Kidney (tissue), 13 donors: ENCODE measurements at regions not wholly inside any gene's neighbourhood (a gene's known extent, or its start where the extent isn't known, plus 50 kb on each side); places are given as distances from the start of the nearest gene placed in this dataset.

Experiments used
- DNase-seq, 5 donors: peaks; one replicate each; pipeline ENCODE4 v3.0.0-alpha.2; 2013 to 2020
- FAIRE-seq: peaks from 2 replicates; lab custom pipeline; 2012; peaks lifted over from hg19 to GRCh38; lab: Jason Lieb, UNC
- H3K27ac ChIP-seq, 2 donors: one replicate each; pipeline ENCODE4 v1.7.0; 2013; ENCODE audit warnings: low read depth in 2 of 2, low read length in 2 of 2, inconsistent platforms in 1 of 2
- H3K27me3 ChIP-seq: one replicate; pipeline ENCODE4 v1.7.1; 2013; ENCODE audit warnings: low read length, inconsistent platforms; ENCODE audit not compliant: control insufficient read depth, insufficient read depth
- H3K36me3 ChIP-seq, 3 donors: one replicate each; pipeline versions ENCODE4 v1.7.0 to v1.7.1; 2013; ENCODE audit warnings: low read length in 3 of 3, control low read depth in 1 of 3, inconsistent platforms in 1 of 3; ENCODE audit not compliant: insufficient read depth in 3 of 3, control insufficient read depth in 2 of 3
- H3K4me1 ChIP-seq, 3 donors: one replicate each; pipeline versions ENCODE4 v1.7.0 to v1.7.1; 2013; ENCODE audit warnings: low read length in 3 of 3, inconsistent platforms in 1 of 3, low read depth in 1 of 3; ENCODE audit not compliant: control insufficient read depth in 2 of 3, insufficient read depth in 2 of 3
- H3K4me3 ChIP-seq, 3 donors: one replicate each; pipeline versions ENCODE4 v1.7.0 to v1.8.1; 2013; ENCODE audit warnings: low read length in 3 of 3, control low read depth in 1 of 3, inconsistent platforms in 1 of 3
- H3K9ac ChIP-seq, 3 donors: one replicate each; pipeline versions ENCODE4 v1.7.0 to v1.7.1; 2013; ENCODE audit warnings: low read length in 3 of 3, control low read depth in 1 of 3, inconsistent platforms in 1 of 3
- H3K9me3 ChIP-seq, 3 donors: one replicate each; pipeline versions ENCODE4 v1.7.0 to v1.7.1; 2013; ENCODE audit warnings: low read length in 3 of 3, control low read depth in 1 of 3, inconsistent platforms in 1 of 3; ENCODE audit not compliant: control insufficient read depth in 2 of 3, insufficient read depth in 1 of 3
- intact Hi-C: fragments of 100-400 bp; cut with DNase I; formaldehyde crosslinking; loops from one replicate; pipeline ENCODE4 v1.11.1; 2022
- TF ChIP-seq, protein P1 (sequence below): IDR thresholded peaks from 3 replicates; pipeline ENCODE4 v1.5.1; 2012; ENCODE audit warnings: mild to moderate bottlenecking, moderate library complexity, borderline replicate concordance; ENCODE audit not compliant: insufficient read depth; ENCODE audit errors: extremely low read depth
- donor health status: control.
- donor health status: control.
- donor health status: control.
- donor health status: control.
- donor health status: control.
- donor health status: DM: yes; HTN: yes; CAD: no.
- donor health status: Normal renal cell carcinoma (clear cell type).

DNA sequence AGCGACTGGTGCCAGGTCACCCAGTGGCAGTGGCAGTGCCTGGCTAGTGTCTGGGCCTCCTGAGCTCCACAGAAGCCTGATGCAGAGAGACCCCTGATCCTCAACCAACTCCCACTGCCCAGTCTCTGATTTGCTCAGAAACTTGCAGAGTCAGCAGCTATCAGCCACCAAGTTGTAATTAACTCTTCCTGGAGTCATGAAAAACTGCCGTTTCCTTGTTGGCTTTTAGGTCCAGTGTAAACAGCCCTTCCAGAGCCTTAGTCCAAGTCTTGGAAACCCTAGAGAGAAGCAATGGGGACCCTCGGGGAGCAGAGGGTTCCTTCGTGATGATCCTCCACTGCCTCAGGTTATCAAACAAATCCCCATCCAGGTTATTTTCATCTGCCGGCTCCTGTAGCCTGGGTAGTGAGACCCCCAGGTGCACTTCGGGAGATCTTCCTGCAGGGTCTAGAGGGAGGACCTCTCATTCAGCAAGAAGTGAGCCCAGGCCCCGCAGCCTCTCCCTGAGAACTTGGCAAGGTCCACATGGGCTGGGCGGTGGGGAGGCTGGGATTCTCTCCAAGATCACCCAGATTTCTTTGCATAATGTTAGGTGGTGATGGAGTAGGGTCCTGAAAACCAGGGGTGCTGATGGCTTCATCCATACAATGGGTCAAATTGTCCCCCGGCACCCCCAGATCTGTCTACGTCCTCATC is 137.7 kb upstream of the HDAC4 start:
- Histone ChIP-seq H3K9ac (no peak overlapping the region), H3K4me1 (peaks cover 0 to 3% (median 0%) of the 10 kb centered on the region in 3 donors), H3K36me3 (no peaks in the 10 kb centered on the region), H3K27ac (no peak overlapping the region), H3K9me3 (peaks cover 0 to 5% (median 0%) of the 10 kb centered on the region in 3 donors), H3K27me3 (no peaks in the 10 kb centered on the region), H3K4me3 (no peak overlapping the region)
- DNase-seq, result peak in 3 of 5 donors; percentile 24 to 44 (median 29)
- intact Hi-C loops, result no loop called here
- TF ChIP-seq, protein P1, sequence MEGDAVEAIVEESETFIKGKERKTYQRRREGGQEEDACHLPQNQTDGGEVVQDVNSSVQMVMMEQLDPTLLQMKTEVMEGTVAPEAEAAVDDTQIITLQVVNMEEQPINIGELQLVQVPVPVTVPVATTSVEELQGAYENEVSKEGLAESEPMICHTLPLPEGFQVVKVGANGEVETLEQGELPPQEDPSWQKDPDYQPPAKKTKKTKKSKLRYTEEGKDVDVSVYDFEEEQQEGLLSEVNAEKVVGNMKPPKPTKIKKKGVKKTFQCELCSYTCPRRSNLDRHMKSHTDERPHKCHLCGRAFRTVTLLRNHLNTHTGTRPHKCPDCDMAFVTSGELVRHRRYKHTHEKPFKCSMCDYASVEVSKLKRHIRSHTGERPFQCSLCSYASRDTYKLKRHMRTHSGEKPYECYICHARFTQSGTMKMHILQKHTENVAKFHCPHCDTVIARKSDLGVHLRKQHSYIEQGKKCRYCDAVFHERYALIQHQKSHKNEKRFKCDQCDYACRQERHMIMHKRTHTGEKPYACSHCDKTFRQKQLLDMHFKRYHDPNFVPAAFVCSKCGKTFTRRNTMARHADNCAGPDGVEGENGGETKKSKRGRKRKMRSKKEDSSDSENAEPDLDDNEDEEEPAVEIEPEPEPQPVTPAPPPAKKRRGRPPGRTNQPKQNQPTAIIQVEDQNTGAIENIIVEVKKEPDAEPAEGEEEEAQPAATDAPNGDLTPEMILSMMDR, result no peak
- FAIRE-seq, result no peak

- Histone ChIP-seq H3K9me3 (peaks cover 0 to 5% (median 0%) of the 10 kb centered on the region in 3 donors), H3K36me3 (no peaks in the 10 kb centered on the region), H3K9ac (no peak overlapping the region), H3K4me1 (peaks cover 0 to 7% (median 0%) of the 10 kb centered on the region in 3 donors), H3K4me3 (no peak overlapping the region), H3K27ac (no peak overlapping the region), H3K27me3 (no peaks in the 10 kb centered on the region)
- TF ChIP-seq, protein P1, result no peak
- peak in 2 of 5 donors; percentile 5 to 37 for DNase-seq
- no peak for FAIRE-seq
- intact Hi-C loops, result no loop called here
Observed at GRCh38 chr2:239537633-239538356, 137.0 kb upstream of the HDAC4 start.

DNA sequence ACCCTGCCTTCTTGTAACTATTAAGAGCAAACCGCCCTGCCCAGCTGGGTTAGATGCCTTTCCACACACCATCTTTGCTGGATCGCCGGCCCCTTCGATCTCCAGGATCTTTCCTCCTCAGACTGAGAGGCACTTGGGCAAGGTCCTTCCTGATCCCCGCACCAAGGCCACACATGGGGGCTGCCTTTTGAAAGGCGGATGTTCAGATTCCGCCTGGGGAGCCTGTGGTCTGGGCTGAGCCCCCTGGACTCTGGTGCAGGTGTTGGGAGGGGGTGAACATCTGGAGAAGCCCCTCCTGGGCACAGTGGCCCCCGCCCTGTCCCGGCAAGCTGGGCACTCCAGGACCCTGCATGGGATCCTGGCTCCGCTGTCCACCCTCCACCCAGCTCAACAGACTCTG is 135.4 kb upstream of the HDAC4 start:
- no peaks in the 10 kb centered on the region for H3K27me3 ChIP-seq
- TF ChIP-seq, protein P1, result no peak
- H3K9me3 ChIP-seq, result peaks cover 0 to 7% (median 0%) of the 10 kb centered on the region in 3 donors
- H3K9ac ChIP-seq, result no peak overlapping the region
- H3K4me3 ChIP-seq, result no peak overlapping the region
- intact Hi-C loops, result no loop called here
- peak in 1 of 5 donors; percentile 26 for DNase-seq
- peaks cover 0 to 13% (median 0%) of the 10 kb centered on the region in 3 donors for H3K4me1 ChIP-seq
- no peak for FAIRE-seq
- H3K27ac ChIP-seq, result no peak overlapping the region
- no peaks in the 10 kb centered on the region for H3K36me3 ChIP-seq
